Aorta (tissue), 5 donors: ENCODE measurements at regions not wholly inside any gene's neighbourhood (a gene's known extent, or its start where the extent isn't known, plus 50 kb on each side); places are given as distances from the start of the nearest gene placed in this dataset.

Experiments
- ATAC-seq: fragments of 200-7000 bp; cut with Tn5 transposase; one replicate; pipeline ENCODE4 v1.9.1; 2022; ENCODE audit warnings: moderate library complexity; ENCODE audit not compliant: low FRiP score
- DNase-seq, 2 donors: peaks; one replicate each; pipeline ENCODE4 v3.0.0-alpha.2; 2020
- H3K27ac ChIP-seq, 2 donors: one replicate each; pipeline ENCODE4 v1.5.1; 2013; ENCODE audit warnings: low read length in 2 of 2, mild to moderate bottlenecking in 2 of 2, moderate library complexity in 2 of 2, control low read depth in 1 of 2, inconsistent platforms in 1 of 2, low read depth in 1 of 2
- H3K27me3 ChIP-seq, 2 donors: one replicate each; pipeline ENCODE4 v1.6.1; 2013; ENCODE audit warnings: control low read depth in 1 of 2, low read length in 1 of 2, mild to moderate bottlenecking in 1 of 2, moderate library complexity in 1 of 2; ENCODE audit not compliant: insufficient read depth in 2 of 2, control insufficient read depth in 1 of 2
- H3K36me3 ChIP-seq, 2 donors: one replicate each; pipeline ENCODE4 v1.6.1; 2013; ENCODE audit warnings: control low read depth in 1 of 2, low read length in 1 of 2, mild to moderate bottlenecking in 1 of 2; ENCODE audit not compliant: insufficient read depth in 2 of 2, control insufficient read depth in 1 of 2
- H3K4me1 ChIP-seq, 2 donors: one replicate each; pipeline ENCODE4 v1.6.1; 2013; ENCODE audit warnings: low read length in 2 of 2, control low read depth in 1 of 2, mild to moderate bottlenecking in 1 of 2, moderate library complexity in 1 of 2; ENCODE audit not compliant: insufficient read depth in 2 of 2, control insufficient read depth in 1 of 2
- H3K4me3 ChIP-seq, 2 donors: one replicate each; pipeline ENCODE4 v1.5.1; 2013; ENCODE audit warnings: low read length in 2 of 2, control low read depth in 1 of 2, mild to moderate bottlenecking in 1 of 2
- H3K9me3 ChIP-seq: one replicate; pipeline ENCODE4 v1.6.1; 2013; ENCODE audit warnings: mild to moderate bottlenecking, low read length; ENCODE audit not compliant: control insufficient read depth
- WGBS, 2 donors: extraction: QIAGEN DNeasy Blood & Tissue Kit; methylation state at CpG; one replicate each; pipeline ENCODE4 v1.1.7; 2013; 5-methylcytosine and 5-hydroxymethylcytosine counted together
- intact Hi-C, 2 donors: fragments of 100-400 bp; cut with DNase I; formaldehyde crosslinking; loops; one replicate each; pipeline versions ENCODE4 v1.14.2 to v1.15.0; 2022
- donor health status: healthy with polysubstance abuse.
- donor health status: Bipolar disorder and iron deficiency.
- donor health status: DM: no; HTN: no; CAD: no.
- donor health status: DM: no; HTN: no; CAD: no.
- donor health status: DM: yes; HTN: yes; CAD: no.

DNA sequence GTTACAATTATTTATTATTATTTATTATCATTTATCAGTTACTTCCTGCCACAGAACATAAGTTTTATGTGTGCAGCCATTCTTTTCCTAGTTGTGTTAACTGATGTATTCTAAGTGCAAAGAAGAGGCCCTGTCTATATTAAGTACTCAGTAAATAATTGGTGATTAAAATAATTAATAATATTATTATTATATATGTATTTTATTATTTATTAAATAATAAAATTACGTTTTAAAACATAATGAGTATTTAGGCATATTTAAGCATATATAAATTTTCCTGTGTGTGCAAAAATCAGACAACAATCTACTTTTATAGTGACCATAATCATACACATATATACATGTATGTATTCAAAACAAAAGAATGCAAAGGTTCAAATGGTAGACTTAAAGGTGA is 1871.6 kb upstream of the IGFBP7 start:
- no peaks in the 10 kb centered on the region for H3K4me1 ChIP-seq
- no peak overlapping the region for H3K27ac ChIP-seq
- no peaks in the 10 kb centered on the region for H3K9me3 ChIP-seq
- 33 to 41% methylated on average over 1 of the region's 1 CpG for WGBS, 2 donors
- H3K4me3 ChIP-seq, result no peak overlapping the region
- DNase-seq (no peak), ATAC-seq (no peak)
- no peaks in the 10 kb centered on the region for H3K36me3 ChIP-seq
- intact Hi-C loops, result no loop called here
- H3K27me3 ChIP-seq, result no peaks in the 10 kb centered on the region

DNA sequence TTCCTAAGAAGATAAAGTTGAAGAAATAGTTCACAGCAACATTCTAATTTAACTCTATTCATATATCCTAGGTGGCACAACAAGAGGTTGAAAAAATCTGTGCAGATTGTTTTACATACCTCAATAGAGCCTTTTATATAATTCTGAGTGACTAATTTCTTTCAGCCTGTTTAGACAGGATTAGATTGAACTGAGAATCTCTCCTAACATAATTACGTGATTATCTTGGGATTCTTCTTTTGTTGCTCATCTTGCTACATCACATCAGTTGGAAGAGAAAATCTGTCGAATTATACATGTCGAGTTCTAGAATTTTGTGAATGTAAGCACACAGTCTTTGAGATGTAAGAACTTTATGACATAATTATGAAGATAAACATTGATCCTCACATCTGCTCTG is 1873.7 kb upstream of the IGFBP7 start:
- intact Hi-C loops, result no loop called here
- H3K27me3 ChIP-seq, result no peaks in the 10 kb centered on the region
- no peak overlapping the region for H3K4me3 ChIP-seq
- no peaks in the 10 kb centered on the region for H3K4me1 ChIP-seq
- no peaks in the 10 kb centered on the region for H3K9me3 ChIP-seq
- no peaks in the 10 kb centered on the region for H3K36me3 ChIP-seq
- DNase-seq (no peak), ATAC-seq (no peak)
- 80 to 85% methylated on average over 3 of the region's 3 CpGs for WGBS, 2 donors
- H3K27ac ChIP-seq, result no peak overlapping the region

DNA sequence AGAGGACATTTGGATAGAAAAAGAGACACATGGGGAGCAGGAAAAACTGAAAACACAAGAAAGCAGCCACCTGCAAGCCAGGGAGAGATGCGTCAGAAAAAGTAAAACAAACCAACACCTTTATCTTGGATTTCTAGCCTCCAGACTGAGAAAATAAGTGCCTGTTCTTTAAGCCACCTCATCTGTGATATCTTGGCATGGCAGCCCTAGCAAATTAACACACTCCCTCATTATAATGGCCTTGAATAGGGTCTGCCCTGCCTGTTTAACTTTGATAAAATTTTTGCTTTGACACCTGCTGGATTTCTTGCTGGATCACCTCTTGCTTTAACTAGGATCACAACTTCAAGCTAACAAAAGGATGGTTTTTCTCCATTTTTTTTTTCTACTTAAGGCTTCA is 1892.0 kb upstream of the IGFBP7 start:
- Histone ChIP-seq H3K27me3 (no peaks in the 10 kb centered on the region), H3K4me1 (no peaks in the 10 kb centered on the region), H3K27ac (no peak overlapping the region), H3K9me3 (no peaks in the 10 kb centered on the region), H3K4me3 (no peak overlapping the region), H3K36me3 (no peaks in the 10 kb centered on the region)
- DNase-seq (no peak), ATAC-seq (no peak)
- intact Hi-C loops, result no loop called here
- WGBS, 2 donors, result 25 to 51% methylated on average over 1 of the region's 1 CpG

DNA sequence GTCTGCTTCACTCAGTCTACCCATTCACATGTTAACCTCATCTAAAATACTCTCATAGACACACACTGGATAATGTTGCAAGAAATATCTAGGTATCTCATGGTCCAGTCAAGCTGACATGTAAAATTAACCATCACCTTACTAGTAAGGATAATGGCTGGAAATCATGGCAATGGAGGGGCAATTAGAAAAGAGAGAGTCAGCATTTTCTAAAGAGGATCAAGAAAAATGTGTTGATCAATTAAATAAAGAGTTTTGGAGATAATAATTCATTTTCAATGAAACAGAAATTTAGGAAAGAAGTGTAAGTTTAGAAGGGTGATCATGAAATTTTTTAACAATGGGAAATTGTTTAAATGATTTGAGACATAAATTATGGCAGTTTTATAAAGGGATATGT is 1914.1 kb upstream of the IGFBP7 start:
- intact Hi-C loops, result no loop called here
- no peak for DNase-seq
- ATAC-seq, result no peak
- no peak overlapping the region for H3K4me3 ChIP-seq
- H3K27me3 ChIP-seq, result no peaks in the 10 kb centered on the region
- no peaks in the 10 kb centered on the region for H3K9me3 ChIP-seq
- H3K4me1 ChIP-seq, result no peaks in the 10 kb centered on the region
- H3K27ac ChIP-seq, result no peak overlapping the region
- H3K36me3 ChIP-seq, result no peaks in the 10 kb centered on the region

DNA sequence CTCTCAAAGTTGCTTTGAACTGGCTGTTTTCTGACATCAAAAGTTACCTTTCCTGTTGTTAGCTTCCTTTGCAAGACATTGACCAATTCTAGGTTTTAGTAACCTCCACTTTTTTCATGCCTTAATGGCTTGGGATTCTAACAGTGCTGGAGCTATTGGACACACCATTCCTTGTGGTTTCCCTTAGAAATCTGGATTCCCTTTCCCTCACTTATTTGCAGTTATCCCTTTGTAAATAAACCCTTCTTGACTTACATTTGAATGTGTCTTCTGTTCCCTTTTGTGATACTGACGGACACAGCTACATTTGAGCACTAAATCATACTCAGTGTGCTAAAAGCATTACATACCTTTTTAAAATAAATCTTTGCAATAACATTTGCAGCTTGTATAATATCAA is 1927.6 kb upstream of the IGFBP7 start:
- ATAC-seq, result no peak
- H3K4me1 ChIP-seq, result no peaks in the 10 kb centered on the region
- H3K9me3 ChIP-seq, result no peaks in the 10 kb centered on the region
- whole genome bisulfite sequencing, 2 donors, result 36 to 50% methylated on average over 1 of the region's 1 CpG
- H3K36me3 ChIP-seq, result no peaks in the 10 kb centered on the region
- H3K27me3 ChIP-seq, result no peaks in the 10 kb centered on the region
- H3K4me3 ChIP-seq, result no peak overlapping the region
- H3K27ac ChIP-seq, result no peak overlapping the region
- intact Hi-C loops, result no loop called here
- no peak for DNase-seq

DNA sequence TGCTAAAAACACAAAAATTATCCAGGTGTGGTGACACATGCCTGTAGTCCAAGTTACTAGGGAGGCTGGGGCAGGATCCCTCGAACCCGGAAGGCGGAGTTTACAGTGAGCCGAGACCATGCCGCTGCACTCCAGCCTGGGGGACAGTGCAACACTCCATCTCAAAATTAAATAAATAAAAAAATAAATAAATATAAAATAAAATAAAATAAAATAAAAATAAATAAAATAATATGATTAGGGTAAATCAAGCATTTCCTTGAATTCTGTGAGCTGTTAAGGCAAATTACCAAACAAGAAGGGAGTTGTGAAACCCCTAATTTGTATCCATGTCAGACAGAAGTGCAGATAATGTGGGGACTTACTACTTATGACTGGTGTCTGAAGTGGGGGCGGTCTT is 1928.9 kb upstream of the IGFBP7 start:
- Histone ChIP-seq H3K9me3 (no peaks in the 10 kb centered on the region), H3K4me1 (no peaks in the 10 kb centered on the region), H3K27me3 (no peaks in the 10 kb centered on the region), H3K27ac (no peak overlapping the region), H3K36me3 (no peaks in the 10 kb centered on the region), H3K4me3 (no peak overlapping the region)
- 94 to 97% methylated on average over 6 of the region's 6 CpGs for WGBS, 2 donors
- DNase-seq, result no peak
- intact Hi-C loops, result no loop called here
- ATAC-seq, result no peak

DNA sequence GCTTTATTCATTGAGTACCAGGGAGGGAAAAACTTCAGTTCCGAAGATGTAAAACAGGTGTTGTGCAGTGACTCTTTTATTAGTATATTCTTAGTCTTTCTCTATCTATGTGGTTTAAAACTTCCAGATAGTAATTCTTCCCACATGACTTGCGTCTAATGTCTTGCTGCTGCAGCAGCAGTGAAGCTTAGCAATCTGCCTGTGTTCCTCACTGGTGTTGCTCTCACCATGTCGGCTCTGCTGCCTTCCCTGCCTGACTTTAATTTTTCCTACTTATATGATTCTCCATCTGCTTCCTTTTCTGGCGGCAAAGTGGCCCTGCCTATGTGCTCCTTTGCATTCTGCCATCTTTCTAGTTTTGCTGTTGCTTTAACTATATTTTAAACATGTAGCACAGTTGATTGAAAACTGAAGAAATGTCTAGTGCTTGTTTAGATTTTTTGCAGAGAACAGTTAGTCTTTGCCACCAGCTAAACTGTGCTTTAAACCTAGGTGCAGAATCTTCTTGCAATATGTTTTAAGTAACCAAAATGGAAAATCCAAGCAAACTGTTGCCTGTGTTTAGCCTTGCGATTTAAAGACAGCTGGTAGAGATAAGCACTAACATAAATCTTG is 1934.2 kb upstream of the IGFBP7 start:
- H3K27ac ChIP-seq, result no peak overlapping the region
- ATAC-seq, result no peak
- no peak for DNase-seq
- no peak overlapping the region for H3K4me3 ChIP-seq
- H3K4me1 ChIP-seq, result no peaks in the 10 kb centered on the region
- 47 to 49% methylated on average over 5 of the region's 5 CpGs for whole genome bisulfite sequencing, 2 donors
- H3K36me3 ChIP-seq, result no peaks in the 10 kb centered on the region
- H3K27me3 ChIP-seq, result no peaks in the 10 kb centered on the region
- H3K9me3 ChIP-seq, result no peaks in the 10 kb centered on the region
- intact Hi-C loops, result no loop called here

DNA sequence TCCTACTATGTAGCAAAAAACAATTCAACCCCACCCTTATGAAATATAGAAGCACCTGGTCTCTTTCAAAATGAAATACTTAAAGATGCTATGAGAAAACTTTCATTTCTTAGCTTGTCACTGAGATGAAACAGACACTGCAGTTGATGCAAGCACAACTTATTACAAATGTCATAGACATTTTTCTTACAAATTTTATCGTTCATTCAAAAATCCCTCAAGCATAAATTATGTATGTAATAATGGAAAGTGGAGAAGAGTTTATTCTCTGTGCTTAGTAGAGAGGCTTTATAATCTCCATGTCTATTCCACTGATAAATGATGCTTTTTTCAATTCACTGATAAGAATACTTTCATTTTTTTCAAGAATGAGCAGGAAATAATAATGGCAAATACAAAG is 1943.9 kb upstream of the IGFBP7 start:
- Histone ChIP-seq H3K27me3 (no peaks in the 10 kb centered on the region), H3K9me3 (no peaks in the 10 kb centered on the region), H3K4me1 (no peaks in the 10 kb centered on the region), H3K36me3 (no peaks in the 10 kb centered on the region), H3K27ac (no peak overlapping the region), H3K4me3 (no peak overlapping the region)
- DNase-seq (no peak), ATAC-seq (no peak)
- intact Hi-C loops, result no loop called here
- WGBS, 2 donors, result 57 to 69% methylated on average over 1 of the region's 1 CpG

DNA sequence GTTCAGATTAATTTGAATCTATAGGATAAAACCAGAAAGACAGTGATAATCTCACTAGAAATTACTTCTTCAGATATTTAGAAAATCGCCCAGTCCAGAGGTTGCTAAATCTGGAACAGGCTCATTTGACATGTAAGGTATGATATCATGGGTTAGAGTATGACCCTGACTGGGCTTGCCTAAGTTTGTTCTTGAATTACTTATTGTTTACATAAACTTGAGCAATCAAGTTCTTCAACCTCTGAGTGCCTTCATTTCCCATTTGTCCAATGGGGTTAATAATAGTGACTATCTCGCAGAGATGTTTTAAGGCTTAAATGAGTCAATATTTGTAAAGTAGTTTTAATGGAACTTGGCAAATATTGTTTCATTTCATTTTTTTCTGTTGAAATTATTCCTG is 1947.6 kb upstream of the IGFBP7 start:
- no peaks in the 10 kb centered on the region for H3K9me3 ChIP-seq
- H3K27me3 ChIP-seq, result no peaks in the 10 kb centered on the region
- H3K27ac ChIP-seq, result no peak overlapping the region
- intact Hi-C loops, result no loop called here
- no peak for ATAC-seq
- no peak overlapping the region for H3K4me3 ChIP-seq
- H3K36me3 ChIP-seq, result no peaks in the 10 kb centered on the region
- H3K4me1 ChIP-seq, result no peaks in the 10 kb centered on the region
- no peak for DNase-seq
- WGBS, 2 donors, result 77 to 78% methylated on average over 2 of the region's 2 CpGs
